PC-9 (cell line): ENCODE measurements at regions not wholly inside any gene's neighbourhood (a gene's known extent, or its start where the extent isn't known, plus 50 kb on each side); places are given as distances from the start of the nearest gene placed in this dataset.

Experiments used
- CTCF ChIP-seq: fragments of 200-600 bp; sonication (generic); conservative IDR thresholded peaks from 2 replicates; pipeline ENCODE4 v1.6.1; 2017; ENCODE audit warnings: mixed run types, antibody characterized with exemption, mild to moderate bottlenecking, moderate library complexity
- EZH2 ChIP-seq: fragments of 200-600 bp; sonication (generic); IDR thresholded peaks from 2 replicates; pipeline ENCODE4 v1.8.0; 2017; ENCODE audit warnings: antibody characterized with exemption, low read depth

GRCh38 chr2:118177884-118178283 is 89.6 kb downstream of the INSIG2 start:
- TF ChIP-seq CTCF = no peak
- no peak for TF ChIP-seq EZH2
